Kidney (tissue), 13 donors: ENCODE measurements at regions not wholly inside any gene's neighbourhood (a gene's known extent, or its start where the extent isn't known, plus 50 kb on each side); places are given as distances from the start of the nearest gene placed in this dataset.

ENCODE experiments used
- DNase-seq, 5 donors: peaks; one replicate each; pipeline ENCODE4 v3.0.0-alpha.2; 2013 to 2020
- FAIRE-seq: peaks from 2 replicates; lab custom pipeline; 2012; peaks lifted over from hg19 to GRCh38; lab: Jason Lieb, UNC
- H3K27ac ChIP-seq, 2 donors: one replicate each; pipeline ENCODE4 v1.7.0; 2013; ENCODE audit warnings: low read depth in 2 of 2, low read length in 2 of 2, inconsistent platforms in 1 of 2
- H3K27me3 ChIP-seq: one replicate; pipeline ENCODE4 v1.7.1; 2013; ENCODE audit warnings: low read length, inconsistent platforms; ENCODE audit not compliant: control insufficient read depth, insufficient read depth
- H3K36me3 ChIP-seq, 3 donors: one replicate each; pipeline versions ENCODE4 v1.7.0 to v1.7.1; 2013; ENCODE audit warnings: low read length in 3 of 3, control low read depth in 1 of 3, inconsistent platforms in 1 of 3; ENCODE audit not compliant: insufficient read depth in 3 of 3, control insufficient read depth in 2 of 3
- H3K4me1 ChIP-seq, 3 donors: one replicate each; pipeline versions ENCODE4 v1.7.0 to v1.7.1; 2013; ENCODE audit warnings: low read length in 3 of 3, inconsistent platforms in 1 of 3, low read depth in 1 of 3; ENCODE audit not compliant: control insufficient read depth in 2 of 3, insufficient read depth in 2 of 3
- H3K4me3 ChIP-seq, 3 donors: one replicate each; pipeline versions ENCODE4 v1.7.0 to v1.8.1; 2013; ENCODE audit warnings: low read length in 3 of 3, control low read depth in 1 of 3, inconsistent platforms in 1 of 3
- H3K9ac ChIP-seq, 3 donors: one replicate each; pipeline versions ENCODE4 v1.7.0 to v1.7.1; 2013; ENCODE audit warnings: low read length in 3 of 3, control low read depth in 1 of 3, inconsistent platforms in 1 of 3
- H3K9me3 ChIP-seq, 3 donors: one replicate each; pipeline versions ENCODE4 v1.7.0 to v1.7.1; 2013; ENCODE audit warnings: low read length in 3 of 3, control low read depth in 1 of 3, inconsistent platforms in 1 of 3; ENCODE audit not compliant: control insufficient read depth in 2 of 3, insufficient read depth in 1 of 3
- CTCF ChIP-seq: IDR thresholded peaks from 3 replicates; pipeline ENCODE4 v1.5.1; 2012; ENCODE audit warnings: mild to moderate bottlenecking, moderate library complexity, borderline replicate concordance; ENCODE audit not compliant: insufficient read depth; ENCODE audit errors: extremely low read depth
- intact Hi-C: fragments of 100-400 bp; cut with DNase I; formaldehyde crosslinking; loops from one replicate; pipeline ENCODE4 v1.11.1; 2022
- donor health status: control.
- donor health status: control.
- donor health status: control.
- donor health status: control.
- donor health status: control.
- donor health status: DM: yes; HTN: yes; CAD: no.
- donor health status: Normal renal cell carcinoma (clear cell type).

GRCh38 chr10:43978936-43979335, 330.3 kb upstream of the ZNF32 start:
- no peak overlapping the region for H3K27ac ChIP-seq
- H3K9ac ChIP-seq, result no peak overlapping the region
- DNase-seq (no peak), FAIRE-seq (no peak)
- H3K27me3 ChIP-seq, result no peaks in the 10 kb centered on the region
- TF ChIP-seq CTCF, result no peak
- intact Hi-C loops, result no loop called here
- H3K4me3 ChIP-seq, result no peak overlapping the region
- H3K9me3 ChIP-seq, result no peaks in the 10 kb centered on the region
- no peaks in the 10 kb centered on the region for H3K36me3 ChIP-seq
- no peaks in the 10 kb centered on the region for H3K4me1 ChIP-seq

GRCh38 chr10:43978091-43978490, 329.4 kb upstream of the ZNF32 start:
- H3K4me3 ChIP-seq, result no peak overlapping the region
- FAIRE-seq, result no peak
- no peak for DNase-seq
- no peak for TF ChIP-seq CTCF
- intact Hi-C loops, result no loop called here
- H3K4me1 ChIP-seq, result no peaks in the 10 kb centered on the region
- H3K27ac ChIP-seq, result no peak overlapping the region
- H3K9me3 ChIP-seq, result no peaks in the 10 kb centered on the region
- H3K9ac ChIP-seq, result no peak overlapping the region
- no peaks in the 10 kb centered on the region for H3K27me3 ChIP-seq
- no peaks in the 10 kb centered on the region for H3K36me3 ChIP-seq

GRCh38 chr10:43976292-43976691, 327.6 kb upstream of the ZNF32 start:
- no peak overlapping the region for H3K9ac ChIP-seq
- H3K27me3 ChIP-seq, result no peaks in the 10 kb centered on the region
- no peak overlapping the region for H3K27ac ChIP-seq
- intact Hi-C loops, result no loop called here
- no peak overlapping the region for H3K4me3 ChIP-seq
- DNase-seq, result no peak
- H3K9me3 ChIP-seq, result no peaks in the 10 kb centered on the region
- H3K4me1 ChIP-seq, result no peaks in the 10 kb centered on the region
- no peak for TF ChIP-seq CTCF
- no peaks in the 10 kb centered on the region for H3K36me3 ChIP-seq
- no peak for FAIRE-seq

GRCh38 chr10:43973801-43974200, 325.1 kb upstream of the ZNF32 start:
- Histone ChIP-seq H3K27me3 (no peaks in the 10 kb centered on the region), H3K4me1 (no peaks in the 10 kb centered on the region), H3K27ac (no peak overlapping the region), H3K9me3 (no peaks in the 10 kb centered on the region), H3K9ac (no peak overlapping the region), H3K36me3 (no peaks in the 10 kb centered on the region), H3K4me3 (no peak overlapping the region)
- FAIRE-seq, result no peak
- DNase-seq, result no peak
- intact Hi-C loops, result no loop called here
- TF ChIP-seq CTCF, result no peak
